GM23248 (cell line): ENCODE measurements at regions not wholly inside any gene's neighbourhood (a gene's known extent, or its start where the extent isn't known, plus 50 kb on each side); places are given as distances from the start of the nearest gene placed in this dataset. TPM values are rescaled to one million over a fixed set of nuclear protein-coding genes. Genes with fewer than 3 reads are reported as not detected.

Experiments
- DNase-seq: peaks from one replicate; pipeline ENCODE4 v3.0.0-alpha.2; 2015
- H2AFZ ChIP-seq: fragments of 200-600 bp; sonication (generic); 2 replicates; pipeline ENCODE4 v1.6.1; 2016; ENCODE audit warnings: antibody characterized with exemption
- H3F3A ChIP-seq: fragments of 200-600 bp; sonication (generic); 2 replicates; pipeline ENCODE4 v1.6.1; 2016; ENCODE audit warnings: mild to moderate bottlenecking, antibody characterized with exemption, mixed run types; ENCODE audit not compliant: insufficient read depth
- H3K27ac ChIP-seq: fragments of 200-600 bp; sonication (generic); 2 replicates; pipeline ENCODE4 v1.5.1; 2016; ENCODE audit warnings: mild to moderate bottlenecking
- H3K27me3 ChIP-seq: fragments of 200-600 bp; sonication (generic); replicated peaks from 2 replicates; pipeline ENCODE4 v1.6.1; 2016; ENCODE audit warnings: mild to moderate bottlenecking; ENCODE audit not compliant: insufficient read depth
- H3K36me3 ChIP-seq: fragments of 200-600 bp; sonication (generic); 2 replicates; pipeline ENCODE4 v1.6.1; 2016; ENCODE audit warnings: low read depth, mild to moderate bottlenecking
- H3K4me1 ChIP-seq: fragments of 200-600 bp; sonication (generic); 2 replicates; pipeline ENCODE4 v1.6.1; 2016; ENCODE audit warnings: mild to moderate bottlenecking; ENCODE audit not compliant: insufficient read depth
- H3K4me2 ChIP-seq: fragments of 200-600 bp; sonication (generic); one replicate; pipeline ENCODE4 v1.6.1; 2016; ENCODE audit warnings: mild to moderate bottlenecking; ENCODE audit not compliant: unreplicated experiment
- H3K4me3 ChIP-seq: fragments of 200-600 bp; sonication (generic); 2 replicates; pipeline ENCODE4 v1.5.1; 2016; ENCODE audit warnings: mild to moderate bottlenecking
- H3K79me2 ChIP-seq: fragments of 200-600 bp; sonication (generic); 2 replicates; pipeline ENCODE4 v1.6.1; 2016; ENCODE audit warnings: mild to moderate bottlenecking; ENCODE audit not compliant: insufficient read depth
- H3K9ac ChIP-seq: fragments of 200-600 bp; sonication (generic); 2 replicates; pipeline ENCODE4 v1.6.1; 2016; ENCODE audit warnings: mild to moderate bottlenecking
- H3K9me2 ChIP-seq: fragments of 200-600 bp; sonication (generic); 2 replicates; pipeline ENCODE4 v1.6.1; 2016; ENCODE audit warnings: mixed run types, mild to moderate bottlenecking, moderate library complexity; ENCODE audit not compliant: insufficient read depth
- H3K9me3 ChIP-seq: fragments of 200-600 bp; sonication (generic); one replicate; pipeline ENCODE4 v1.6.1; 2017; ENCODE audit warnings: low read depth
- H4K20me1 ChIP-seq: fragments of 200-600 bp; sonication (generic); 2 replicates; pipeline ENCODE4 v1.6.0; 2016; ENCODE audit not compliant: insufficient read depth
- EZH2 ChIP-seq: fragments of 200-600 bp; sonication (generic); IDR thresholded peaks from 2 replicates; pipeline ENCODE4 v1.6.1; 2018; ENCODE audit warnings: antibody characterized with exemption, mild to moderate bottlenecking; ENCODE audit not compliant: insufficient read depth, poor library complexity, severe bottlenecking
- EZH2phosphoT487 ChIP-seq: fragments of 200-600 bp; sonication (generic); IDR thresholded peaks from 2 replicates; pipeline ENCODE4 v1.6.1; 2018; ENCODE audit warnings: antibody characterized with exemption, moderate library complexity, mild to moderate bottlenecking, low read depth; ENCODE audit not compliant: insufficient read depth
- whole genome bisulfite sequencing, 2 experiments: methylation state at CpG; one replicate each; pipeline ENCODE4 v1.1.6; 2015 to 2017; ENCODE audit warnings: low lambda C conversion rate in 2 of 2, low coverage in 1 of 2; ENCODE audit errors: missing lambda C conversion rate in 2 of 2; 5-methylcytosine and 5-hydroxymethylcytosine counted together
- in situ Hi-C: fragments of 300-500 bp; cut with MboI; formaldehyde crosslinking; loops from 2 replicates; pipeline ENCODE4 v1.15.0; 2020
- small RNA-seq: library from RNA; depleted of rRNA; stranded (forward); fragments of <200 nt; gene quantifications from one replicate; pipeline ENCODE3, GENCODE V24; 2014; ENCODE audit warnings: low read depth, low replicate concordance

DNA sequence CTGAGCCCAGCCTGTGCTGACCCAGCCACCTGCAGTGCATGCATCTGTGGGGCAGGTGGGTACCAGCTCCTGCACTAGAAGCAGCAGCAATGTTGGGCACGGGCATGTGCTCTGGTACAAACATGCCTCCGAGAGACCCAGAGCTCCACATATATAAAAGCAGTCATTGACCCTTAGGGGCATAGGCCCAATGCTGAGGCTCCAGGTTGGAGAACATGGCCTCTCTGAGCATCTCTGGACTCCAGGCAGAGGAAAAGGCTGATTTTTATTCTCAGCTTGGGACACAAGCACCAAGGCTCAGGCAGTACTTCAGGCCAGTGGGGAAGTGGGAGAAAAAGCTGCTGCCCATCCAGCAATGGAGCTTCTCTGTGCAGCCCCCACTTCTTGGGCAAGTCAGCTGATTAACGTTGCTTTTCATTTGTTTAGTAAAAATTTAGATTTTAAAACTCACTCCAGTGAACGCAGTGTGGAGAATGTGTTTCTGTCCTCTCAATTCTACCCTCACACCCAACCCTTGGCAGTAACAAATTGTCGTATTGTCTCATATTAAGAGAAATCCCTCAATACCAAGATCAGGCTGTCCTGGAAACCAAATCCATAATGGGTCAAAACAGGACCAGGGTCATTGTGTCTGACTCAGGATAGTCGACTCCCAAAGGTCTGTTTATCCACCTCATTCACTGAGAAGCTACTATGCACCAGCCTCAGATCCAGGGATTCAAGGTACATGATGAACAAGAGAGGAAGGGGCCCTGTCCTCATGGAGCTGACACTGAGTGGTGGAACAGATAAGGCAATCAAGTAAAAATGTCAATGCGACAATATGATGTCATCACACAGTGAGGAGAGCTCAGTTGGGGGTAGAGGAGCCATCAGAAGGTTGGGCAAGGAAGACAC, 50.6 kb upstream of the TOP3B start:
- TF ChIP-seq EZH2phosphoT487 (no peak), EZH2 (no peak)
- Histone ChIP-seq H3K27ac (no peak overlapping the region), H3K4me2 (no peak overlapping the region), H3K4me3 (no peak overlapping the region), H3K9me2 (no peaks in the 10 kb centered on the region), H3K36me3 (no peaks in the 10 kb centered on the region), H3K9me3 (no peaks in the 10 kb centered on the region), H3F3A (no peaks in the 10 kb centered on the region), H3K27me3 (peaks cover 20% of the 10 kb centered on the region; the same call in 1 of the 2 replicates), H4K20me1 (no peaks in the 10 kb centered on the region), H3K79me2 (no peaks in the 10 kb centered on the region), H3K4me1 (no peaks in the 10 kb centered on the region), H3K9ac (no peak overlapping the region), H2AFZ (no peak overlapping the region)
- no peak for DNase-seq
- in situ Hi-C loops = no loop called here
- 43 to 53% methylated on average over 7 of the region's 7 CpGs for WGBS, 2 experiments

DNA sequence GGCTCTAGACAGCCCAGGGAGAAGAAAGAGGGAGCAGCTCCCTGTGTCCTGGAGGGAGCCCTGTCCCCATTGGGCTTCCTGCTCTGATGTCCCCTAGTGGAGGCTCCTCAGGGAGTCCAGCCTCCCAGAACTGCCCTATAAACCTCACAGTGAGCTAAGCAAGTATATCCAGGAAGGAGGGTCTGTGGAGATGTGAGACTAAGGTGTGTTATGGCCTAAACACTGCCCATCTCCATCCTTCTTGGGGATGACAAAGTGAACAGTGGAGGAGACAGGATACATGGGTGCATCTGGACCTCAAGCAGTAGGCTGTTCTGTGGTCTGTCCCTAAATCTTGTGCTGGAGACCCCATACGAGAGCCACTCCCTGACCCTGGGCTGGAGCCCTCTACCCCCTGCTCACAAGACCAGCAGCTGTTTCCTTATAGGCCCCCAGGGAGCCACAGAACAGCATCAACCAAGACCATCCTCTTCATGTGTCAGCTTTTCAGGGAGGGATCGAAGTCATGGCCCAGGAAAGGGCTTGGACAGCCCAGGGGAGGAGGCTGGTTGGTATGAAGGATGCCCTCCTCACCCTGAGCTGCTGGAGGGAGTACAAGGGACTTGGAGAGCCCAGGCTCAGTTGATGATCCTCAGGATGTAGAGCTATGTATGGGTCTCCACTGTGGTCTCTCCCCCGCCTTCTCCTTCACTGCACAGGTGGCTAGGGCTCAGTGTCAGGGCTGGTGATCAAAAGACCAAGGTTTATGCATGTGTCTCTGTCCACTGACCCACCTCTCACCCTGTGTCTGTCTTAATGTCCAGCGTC, 49.7 kb upstream of the TOP3B start:
- Histone ChIP-seq H2AFZ (no peak overlapping the region), H3K27ac (no peak overlapping the region), H3K79me2 (no peaks in the 10 kb centered on the region), H3F3A (no peaks in the 10 kb centered on the region), H3K36me3 (no peaks in the 10 kb centered on the region), H3K9me2 (no peaks in the 10 kb centered on the region), H3K4me3 (no peak overlapping the region), H4K20me1 (no peaks in the 10 kb centered on the region), H3K27me3 (peaks cover 20% of the 10 kb centered on the region; the same call in 1 of the 2 replicates), H3K4me1 (no peaks in the 10 kb centered on the region), H3K4me2 (no peak overlapping the region), H3K9ac (no peak overlapping the region), H3K9me3 (no peaks in the 10 kb centered on the region)
- WGBS, 2 experiments = 23 to 29% methylated on average over 4 of the region's 4 CpGs
- TF ChIP-seq EZH2 (no peak), EZH2phosphoT487 (no peak)
- no peak for DNase-seq
- in situ Hi-C loops = no loop called here

Small RNAs in the stretch of these regions (small RNA-seq; reads per million reads assigned to genes)
- gene AC245452.3 (not detected), gene AC245517.3 (not detected), gene AC245517.5 (not detected), gene IGLVIV-59 (not detected)
